NCI-H2081 (cell line): ENCODE measurements at regions not wholly inside any gene's neighbourhood (a gene's known extent, or its start where the extent isn't known, plus 50 kb on each side); places are given as distances from the start of the nearest gene placed in this dataset.

Experiments
- DNase-seq, 2 experiments: peaks; one replicate each; lab custom pipeline; 2025; lab: John Stamatoyannopoulos, UW

- DNase-seq: no peak
These were observed 235.1 kb upstream of the DIO2 start for GRCh38 chr14:80446356-80446755.

GRCh38 chr14:80445605-80446004 lies 234.3 kb upstream of the DIO2 start:
- no peak for DNase-seq

- DNase-seq: peak; percentile 6 to 35
These were observed 223.4 kb upstream of the DIO2 start for GRCh38 chr14:80434574-80435321.

- no peak for DNase-seq
These were observed 222.5 kb upstream of the DIO2 start for GRCh38 chr14:80433811-80434210.

GRCh38 chr14:80428671-80429070 lies 217.4 kb upstream of the DIO2 start:
- DNase-seq: no peak

- DNase-seq: no peak
These were observed 216.9 kb upstream of the DIO2 start for GRCh38 chr14:80428171-80428570.

GRCh38 chr14:80427101-80427500 lies 215.8 kb upstream of the DIO2 start:
- no peak for DNase-seq

- no peak for DNase-seq
These were observed 215.4 kb upstream of the DIO2 start for GRCh38 chr14:80426683-80427082.

- DNase-seq: no peak
These were observed 214.4 kb upstream of the DIO2 start for GRCh38 chr14:80425686-80426085.

GRCh38 chr14:80419769-80420168 lies 208.5 kb upstream of the DIO2 start:
- DNase-seq: peak in 1 of 2 experiments; percentile 63

GRCh38 chr14:80419345-80419744 lies 208.0 kb upstream of the DIO2 start:
- peak; percentile 85 to 94 for DNase-seq

- DNase-seq: no peak
These were observed 204.3 kb upstream of the DIO2 start for GRCh38 chr14:80415636-80416035.

- no peak for DNase-seq
These were observed 202.8 kb upstream of the DIO2 start for GRCh38 chr14:80414080-80414479.

- no peak for DNase-seq
These were observed 193.1 kb upstream of the DIO2 start for GRCh38 chr14:80404413-80404812.

- no peak for DNase-seq
These were observed 191.7 kb upstream of the DIO2 start for GRCh38 chr14:80403036-80403435.

- no peak for DNase-seq
These were observed 183.7 kb upstream of the DIO2 start for GRCh38 chr14:80395031-80395430.

- DNase-seq: no peak
These were observed 182.5 kb upstream of the DIO2 start for GRCh38 chr14:80393766-80394165.

- DNase-seq: no peak
These were observed 179.6 kb upstream of the DIO2 start for GRCh38 chr14:80390906-80391305.

GRCh38 chr14:80388980-80389711 lies 177.8 kb upstream of the DIO2 start:
- DNase-seq: no peak

- no peak for DNase-seq
These were observed 176.3 kb upstream of the DIO2 start for GRCh38 chr14:80387563-80387981.

- no peak for DNase-seq
These were observed 174.0 kb upstream of the DIO2 start for GRCh38 chr14:80385336-80385735.

- DNase-seq: no peak
These were observed 171.9 kb upstream of the DIO2 start for GRCh38 chr14:80383223-80383622.

- DNase-seq: no peak
These were observed 170.6 kb upstream of the DIO2 start for GRCh38 chr14:80381807-80382363.
